NCI-H2081 treated with DMSO at 0.1 percent for 48 hours (cell line): ENCODE measurements at regions not wholly inside any gene's neighbourhood (a gene's known extent, or its start where the extent isn't known, plus 50 kb on each side); places are given as distances from the start of the nearest gene placed in this dataset.
"Not testable (repeated sequence)": the region's sequence is repeated elsewhere in the genome, so short reads cannot be mapped to it uniquely, and the experiment has no call there.

ENCODE experiments used
- DNase-seq: peaks from one replicate; lab custom pipeline; 2025; lab: John Stamatoyannopoulos, UW

DNA sequence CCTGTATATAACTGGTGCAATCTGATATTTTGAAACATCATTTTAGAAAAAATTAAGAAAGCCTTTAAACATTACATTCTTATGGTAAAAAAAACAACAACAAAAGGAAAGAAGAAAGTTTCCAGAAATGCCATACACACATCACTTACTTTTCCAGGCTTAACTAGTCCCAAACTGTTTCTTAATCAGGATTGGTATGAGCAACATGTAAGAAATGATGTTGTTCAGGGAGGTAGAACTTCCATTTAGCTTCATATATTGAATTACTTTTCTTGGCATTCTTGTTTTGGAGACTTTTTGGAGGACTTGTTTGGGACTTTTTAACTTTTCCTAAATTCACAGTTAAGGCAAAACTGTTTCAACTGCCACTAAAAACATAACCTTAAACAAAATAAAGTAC is 791.5 kb downstream of the METTL15 start:
- no peak for DNase-seq

DNA sequence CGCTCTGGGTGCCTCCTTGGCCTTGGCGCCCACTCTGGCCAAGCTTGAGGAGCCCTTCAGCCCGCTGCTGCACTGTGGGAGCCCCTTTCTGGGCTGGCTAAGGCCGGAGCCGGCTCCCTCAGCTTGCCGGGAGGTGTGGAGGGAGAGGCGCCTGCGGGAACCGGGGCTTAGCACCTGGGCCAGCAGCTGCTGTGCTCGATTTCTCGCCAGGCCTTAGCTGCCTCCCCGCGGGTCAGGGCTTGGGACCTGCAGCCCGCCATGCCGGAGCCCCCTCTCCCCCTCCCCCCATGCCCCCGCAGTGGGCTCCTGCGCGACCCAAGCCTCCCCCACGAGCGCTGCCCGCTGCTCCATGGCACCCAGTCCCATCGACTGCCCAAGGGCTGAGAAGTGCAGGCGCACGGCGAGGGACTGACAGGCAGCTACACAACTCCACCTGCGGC is 782.4 kb downstream of the METTL15 start:
- not testable (repeated sequence) for DNase-seq

- no peak for DNase-seq
Observed at GRCh38 chr11:28887681-28888080, 779.5 kb downstream of the METTL15 start.

DNA sequence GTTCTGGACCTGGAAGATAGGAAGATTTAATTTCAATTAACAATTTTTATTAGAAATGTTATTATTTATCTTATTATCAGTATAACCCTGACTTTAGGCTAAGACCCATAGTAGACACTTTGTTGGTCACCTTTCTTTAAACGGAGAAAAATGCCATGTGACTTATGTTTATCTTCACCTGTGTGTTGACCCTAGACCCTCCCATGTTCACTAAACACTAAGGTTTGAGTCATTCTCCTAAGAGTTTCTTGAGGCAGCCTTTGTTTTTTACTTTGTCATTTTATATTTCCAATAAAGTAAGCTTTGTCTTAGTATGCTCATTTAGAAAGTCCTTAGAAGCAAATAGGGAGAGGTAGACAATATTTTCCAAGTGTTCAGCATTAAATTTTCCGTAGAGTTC is 771.7 kb downstream of the METTL15 start:
- no peak for DNase-seq

GRCh38 chr11:28878025-28878424 is 769.8 kb downstream of the METTL15 start:
- no peak for DNase-seq

DNA sequence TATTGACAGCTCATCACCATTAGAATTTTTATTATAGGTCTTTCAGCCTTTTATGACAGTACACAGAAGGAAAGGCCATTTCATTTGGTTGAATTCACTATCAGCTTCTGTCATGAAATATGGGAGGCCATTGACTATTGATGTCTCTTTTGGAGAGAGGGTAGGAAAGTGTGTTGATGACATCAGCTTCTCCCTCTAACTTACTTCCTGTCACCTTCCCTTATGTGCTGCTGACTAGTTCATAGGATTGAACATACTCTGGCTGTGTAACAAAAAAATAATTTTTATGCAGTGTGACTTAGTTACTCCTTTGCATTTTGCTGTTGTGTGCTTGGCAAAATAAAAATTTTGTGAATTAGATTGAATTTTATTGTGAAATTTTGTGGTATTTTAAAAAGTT is 769.2 kb downstream of the METTL15 start:
- no peak for DNase-seq

- no peak for DNase-seq
Observed at GRCh38 chr11:28874706-28875105, 766.5 kb downstream of the METTL15 start.

DNA sequence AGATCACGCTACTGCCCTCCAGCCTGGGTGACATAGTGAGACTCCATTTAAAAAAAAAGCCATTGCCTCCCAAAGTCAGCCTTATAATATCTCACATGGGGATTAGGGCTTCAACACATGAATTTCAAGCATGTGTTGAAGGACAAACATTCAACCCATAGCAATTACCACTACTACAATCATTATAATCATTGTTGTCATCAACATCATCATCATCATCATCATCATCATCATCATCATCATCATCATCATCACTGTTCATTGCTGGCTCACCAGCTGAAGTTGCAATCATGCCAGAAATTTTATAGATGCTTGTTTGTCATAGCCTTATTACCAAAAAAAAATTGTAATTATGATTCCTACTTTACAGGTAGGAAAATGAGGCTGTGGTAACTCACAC is 762.9 kb downstream of the METTL15 start:
- no peak for DNase-seq

GRCh38 chr11:28863422-28863821 is 755.2 kb downstream of the METTL15 start:
- no peak for DNase-seq

DNA sequence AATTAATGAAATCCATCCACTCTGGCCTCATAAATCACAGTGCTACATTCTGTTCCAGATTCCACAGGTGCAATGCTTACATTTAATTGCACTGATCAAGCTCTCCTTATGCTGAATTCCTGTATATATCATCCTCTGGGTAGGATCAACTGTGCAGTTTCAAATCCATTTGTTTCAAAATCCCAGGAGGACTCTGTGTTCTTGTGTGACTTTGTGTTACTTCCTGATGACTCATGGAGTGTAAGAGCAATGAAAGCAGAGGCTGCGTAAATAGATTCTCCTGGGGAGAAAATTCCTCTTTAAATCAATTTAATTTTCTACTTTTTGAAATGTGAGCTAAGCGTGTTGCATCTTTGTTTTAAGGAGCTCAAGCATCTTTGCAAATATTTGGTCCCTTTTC is 752.7 kb downstream of the METTL15 start:
- DNase-seq = no peak

- no peak for DNase-seq
Observed at GRCh38 chr11:28858076-28858475, 749.9 kb downstream of the METTL15 start.

DNA sequence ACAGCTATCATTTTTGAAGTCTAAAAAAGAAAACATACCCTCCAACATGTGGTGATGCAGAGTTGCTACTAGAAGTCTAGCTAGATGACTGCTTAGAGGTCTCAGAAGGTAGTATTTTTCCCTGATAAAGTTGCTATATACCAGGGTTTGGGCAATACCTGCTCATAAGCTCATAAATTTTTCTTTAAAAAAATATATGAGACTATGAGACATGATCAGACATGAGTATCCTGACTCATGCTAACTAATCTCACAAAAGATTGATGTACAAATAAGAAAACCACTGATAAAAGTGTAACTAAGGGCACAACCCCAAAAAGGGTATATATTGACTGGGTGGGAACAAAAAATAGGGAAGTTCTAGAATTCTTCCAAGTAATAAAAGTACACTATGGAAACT is 740.9 kb downstream of the METTL15 start:
- DNase-seq = no peak

DNA sequence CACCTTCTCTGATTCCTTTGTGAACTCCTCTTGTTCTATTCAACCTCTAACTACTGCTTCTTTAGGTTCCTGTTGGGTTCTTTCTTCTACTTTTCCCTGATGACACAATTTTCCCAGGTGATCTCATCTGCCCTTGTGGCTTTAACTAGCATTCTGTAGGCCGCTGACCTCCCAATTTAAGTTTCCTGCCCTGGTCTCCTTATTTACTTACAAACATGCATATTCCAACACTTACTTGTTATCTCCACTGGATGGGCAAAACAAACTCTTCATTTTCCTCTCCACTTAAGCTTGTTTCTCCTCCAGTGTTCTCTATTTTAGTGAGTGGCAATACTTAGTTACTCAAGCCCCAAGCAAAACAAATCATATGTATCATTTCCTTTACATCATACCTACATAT is 734.5 kb downstream of the METTL15 start:
- DNase-seq = no peak

GRCh38 chr11:28838741-28839140 is 730.6 kb downstream of the METTL15 start:
- DNase-seq = no peak

DNA sequence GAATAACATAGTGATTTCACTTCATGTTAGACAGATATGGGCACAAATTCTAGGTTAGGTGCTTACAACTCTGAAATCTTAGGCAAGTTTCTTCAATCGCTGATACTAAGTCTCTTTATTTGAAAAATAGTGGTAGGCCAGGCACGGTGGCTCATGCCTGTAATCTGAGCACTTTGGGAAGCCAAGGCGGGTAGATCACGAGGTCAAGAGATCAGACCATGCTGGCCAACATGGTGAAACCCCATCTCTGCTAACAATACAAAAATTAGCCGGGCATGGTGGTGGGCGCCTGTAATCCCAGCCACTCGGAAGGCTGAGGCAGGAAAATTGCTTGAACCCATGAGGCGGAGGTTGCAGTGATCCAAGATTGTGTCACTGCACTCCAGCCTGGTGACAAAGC is 729.4 kb downstream of the METTL15 start:
- no peak for DNase-seq

GRCh38 chr11:28836285-28837081 is 728.3 kb downstream of the METTL15 start:
- no peak for DNase-seq

DNA sequence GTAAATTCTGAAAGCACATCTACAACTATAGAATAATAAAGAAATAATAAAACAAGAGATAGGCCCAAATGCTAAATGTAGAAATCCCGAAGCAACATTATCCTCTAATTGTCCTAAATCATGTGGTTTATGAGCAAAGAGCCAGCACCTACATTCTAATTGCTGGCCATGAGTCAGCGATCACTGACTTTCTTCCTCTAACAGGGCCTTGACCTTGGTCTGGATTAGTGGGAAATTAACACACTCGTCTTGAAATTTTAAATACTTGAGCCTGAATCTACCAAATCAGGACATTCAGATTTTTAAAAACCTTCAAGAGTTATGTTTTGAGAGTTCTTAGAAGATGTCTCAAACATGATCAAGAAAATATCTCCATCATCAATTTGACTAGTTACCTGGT is 727.6 kb downstream of the METTL15 start:
- DNase-seq = no peak

- no peak for DNase-seq
Observed at GRCh38 chr11:28835317-28835716, 727.1 kb downstream of the METTL15 start.

- DNase-seq = no peak
Observed at GRCh38 chr11:28834877-28835276, 726.7 kb downstream of the METTL15 start.

DNA sequence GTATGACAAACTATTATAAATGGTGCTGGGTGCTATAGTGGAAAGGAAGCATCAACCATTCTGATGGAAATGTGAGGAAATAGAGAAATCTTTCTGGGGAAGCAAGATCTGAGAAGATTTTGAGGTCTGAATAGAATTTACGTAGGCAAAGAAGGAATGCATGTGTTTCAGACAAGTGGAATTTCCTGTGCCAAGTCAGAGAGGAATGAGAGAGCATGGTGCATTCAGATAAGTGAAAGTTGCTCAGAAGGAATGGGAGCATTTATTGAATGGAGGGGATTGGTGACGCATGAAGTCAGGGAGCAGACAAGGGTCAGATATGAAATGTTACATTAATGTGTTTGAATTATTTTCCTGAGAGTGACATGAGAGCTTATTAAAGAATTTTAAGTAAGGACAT is 725.5 kb downstream of the METTL15 start:
- DNase-seq = no peak

GRCh38 chr11:28833169-28833568 is 725.0 kb downstream of the METTL15 start:
- DNase-seq = no peak

DNA sequence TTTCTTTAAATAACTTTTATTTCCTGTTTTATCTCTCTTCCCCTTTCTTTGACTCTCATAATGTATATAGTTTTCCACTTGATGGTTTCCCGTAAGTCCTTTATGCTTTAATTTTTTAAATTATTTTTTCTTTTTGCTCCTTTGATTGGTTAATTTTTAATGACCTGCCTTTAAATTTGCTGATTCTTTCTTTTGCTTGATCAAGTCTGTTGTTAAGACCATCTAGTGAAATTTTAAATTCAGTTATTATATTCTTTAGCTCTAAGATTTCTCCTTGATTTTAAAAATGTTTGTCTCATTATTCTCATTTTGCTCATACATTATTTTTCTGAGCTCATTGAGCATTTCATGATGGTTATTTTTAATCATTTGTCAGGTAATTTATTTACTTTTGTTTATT is 718.6 kb downstream of the METTL15 start:
- DNase-seq = no peak

DNA sequence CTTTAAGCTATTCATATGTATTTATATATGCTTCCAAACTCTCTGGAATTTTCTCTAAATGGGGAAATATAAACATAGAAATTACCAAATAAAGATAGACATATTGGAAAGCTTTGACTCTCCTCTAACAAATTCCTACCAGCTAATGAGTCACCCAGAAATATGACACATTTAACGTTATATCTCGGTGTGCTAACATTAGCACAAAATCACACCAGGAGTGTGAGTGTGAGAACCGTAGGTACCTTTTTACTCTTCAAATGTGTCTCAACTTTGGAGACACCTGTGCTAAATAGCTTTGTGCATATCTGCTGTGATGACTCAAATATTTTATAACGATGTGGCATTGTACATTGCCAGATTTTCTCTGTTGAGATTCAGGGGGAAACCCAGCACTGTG is 714.4 kb downstream of the METTL15 start:
- no peak for DNase-seq

GRCh38 chr11:28820296-28820989 is 712.3 kb downstream of the METTL15 start:
- DNase-seq = no peak
